ENCODE measurements at regions not wholly inside any gene's neighbourhood (a gene's known extent, or its start where the extent isn't known, plus 50 kb on each side); places are given as distances from the start of the nearest gene placed in this dataset.

DNA sequence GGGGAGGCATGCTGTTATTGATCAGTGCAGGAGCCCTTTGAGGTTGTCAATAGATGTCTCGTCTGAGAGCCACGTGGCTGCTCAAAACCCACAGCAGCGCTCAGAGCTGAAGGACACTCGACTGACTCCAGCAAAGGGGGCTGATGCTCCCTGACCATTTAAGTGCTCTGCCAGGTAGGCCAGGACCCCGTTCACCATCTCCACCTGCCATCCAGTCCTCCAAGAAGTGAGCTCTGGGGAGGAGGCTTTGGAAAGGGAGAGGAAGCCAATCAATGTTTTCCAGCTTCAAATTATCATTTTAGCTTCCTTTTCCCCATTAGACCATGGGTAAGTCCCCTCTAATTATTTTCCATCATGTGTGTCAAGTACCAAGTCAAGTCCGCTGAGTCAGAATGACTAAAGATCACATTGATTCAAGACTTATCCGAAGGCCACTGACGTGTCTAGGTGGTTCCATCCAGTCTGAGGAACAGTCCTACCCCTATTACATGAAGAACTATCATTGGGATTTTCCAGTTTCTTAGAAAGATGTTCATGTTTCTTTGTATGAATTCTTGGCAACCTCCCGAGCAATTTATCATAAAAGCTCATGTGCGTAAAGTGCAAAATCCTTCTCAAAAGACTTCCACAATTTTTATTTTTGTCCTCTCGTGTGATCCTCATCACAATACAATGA is 302.6 kb upstream of the LYZL1 start:
- RAD21 ChIA-PET (ENCODE audit: low non-redundant PET in 1 of 2, low total read pairs in 2 of 2, uncharacterized antibody in 2 of 2, unreplicated experiment in 2 of 2): no interaction called here
- Histone ChIP-seq H3K79me2 (ENCODE audit: insufficient read depth, low read length) (no peaks in the 10 kb centered on the region), H3K9me2 (ENCODE audit: insufficient read depth) (no peaks in the 10 kb centered on the region), H3K27ac (ENCODE audit: low read depth, low read length) (no peak overlapping the region), H3K9me3 (ENCODE audit: control insufficient read depth in 1 of 2, insufficient read depth in 1 of 2, low read depth in 1 of 2, low read length in 2 of 2) (no peaks in the 10 kb centered on the region), H2AFZ (ENCODE audit: low read depth, low read length, poor library complexity, severe bottlenecking) (no peak overlapping the region), H3K4me1 (ENCODE audit: control insufficient read depth in 1 of 2, insufficient read depth in 2 of 2, low read length in 2 of 2) (peaks cover 10 to 31% of the 10 kb centered on the region in 2 experiments), H4K20me1 (ENCODE audit: insufficient read depth) (no peaks in the 10 kb centered on the region), H3K27me3 (ENCODE audit: insufficient read depth, low read length) (no peaks in the 10 kb centered on the region), H3K4me3 (replicated peaks in 1 of 2; ENCODE audit: low read depth in 1 of 2, low read length in 2 of 2) (no peak overlapping the region), H3K4me2 (ENCODE audit: low read length) (no peak overlapping the region), H3K9ac (ENCODE audit: low read length) (no peak overlapping the region), H3K36me3 (ENCODE audit: control insufficient read depth in 1 of 2, insufficient read depth in 2 of 2, low read length in 2 of 2) (no peaks in the 10 kb centered on the region)
- CTCF ChIA-PET: interaction anchor here (1.7 kb wide), 1 partner anchor 322 kb away, joined by 4 read pairs; no protein-coding TSS in a partner anchor
- no TSS peak for BruUV-seq (replicated peaks)
- intact Hi-C loops (cut with micrococcal nuclease): no loop called here
- DNase-seq (ENCODE audit: low read depth, low spot score) (no peak), ATAC-seq (no peak)
- TF ChIP-seq EZH2 (IDR thresholded peaks at IDR 0.05) (no peak), EGR1 (IDR thresholded peaks at IDR 0.05; ENCODE audit: low read depth) (no peak)
- POLR2A ChIA-PET: no interaction called here

- no TSS peak for BruUV-seq (replicated peaks)
- Histone ChIP-seq H3K36me3 (ENCODE audit: control insufficient read depth in 1 of 2, insufficient read depth in 2 of 2, low read length in 2 of 2) (no peaks in the 10 kb centered on the region), H3K27ac (ENCODE audit: low read depth, low read length) (no peak overlapping the region), H3K4me3 (replicated peaks in 1 of 2; ENCODE audit: low read depth in 1 of 2, low read length in 2 of 2) (no peak overlapping the region), H3K27me3 (ENCODE audit: insufficient read depth, low read length) (no peaks in the 10 kb centered on the region), H2AFZ (ENCODE audit: low read depth, low read length, poor library complexity, severe bottlenecking) (no peak overlapping the region), H3K9me3 (ENCODE audit: control insufficient read depth in 1 of 2, insufficient read depth in 1 of 2, low read depth in 1 of 2, low read length in 2 of 2) (no peaks in the 10 kb centered on the region), H3K9ac (ENCODE audit: low read length) (no peak overlapping the region), H3K79me2 (ENCODE audit: insufficient read depth, low read length) (no peaks in the 10 kb centered on the region), H3K9me2 (ENCODE audit: insufficient read depth) (no peaks in the 10 kb centered on the region), H4K20me1 (ENCODE audit: insufficient read depth) (no peaks in the 10 kb centered on the region), H3K4me2 (ENCODE audit: low read length) (no peak overlapping the region), H3K4me1 (ENCODE audit: control insufficient read depth in 1 of 2, insufficient read depth in 2 of 2, low read length in 2 of 2) (peaks cover 10 to 37% of the 10 kb centered on the region in 2 experiments)
- RAD21 ChIA-PET (ENCODE audit: low non-redundant PET in 1 of 2, low total read pairs in 2 of 2, uncharacterized antibody in 2 of 2, unreplicated experiment in 2 of 2): no interaction called here
- POLR2A ChIA-PET: no interaction called here
- no peak for TF ChIP-seq CBX3 (IDR thresholded peaks at IDR 0.05; ENCODE audit: low read depth)
- TF ChIP-seq CTCF (IDR thresholded peaks at IDR 0.05 in 2 of 3, conservative IDR thresholded peaks at IDR 0.05 in 1 of 3; ENCODE audit: borderline replicate concordance in 1 of 3, insufficient read depth in 1 of 3, low read depth in 2 of 3, low read length in 2 of 3): no peak
- TF ChIP-seq ZFX (IDR thresholded peaks at IDR 0.05): no peak
- TF ChIP-seq SRF (IDR thresholded peaks at IDR 0.05; ENCODE audit: low read depth): no peak
- ATAC-seq (no peak), DNase-seq (ENCODE audit: low read depth, low spot score) (no peak)
- CTCF ChIA-PET: no interaction called here
- intact Hi-C loops (cut with micrococcal nuclease): no loop called here
These were observed 302.0 kb upstream of the LYZL1 start for GRCh38 chr10:28986856-28987255.

Data from HCT116 (cell line).